GM23338 (cell line): ENCODE measurements at regions not wholly inside any gene's neighbourhood (a gene's known extent, or its start where the extent isn't known, plus 50 kb on each side); places are given as distances from the start of the nearest gene placed in this dataset.

Experiments used
- CREB1 ChIP-seq: fragments of 250-450 bp; sonication (Bioruptor Pico); IDR thresholded peaks from 2 replicates; pipeline ENCODE4 v1.5.0; 2020; ENCODE audit warnings: low read depth, mild to moderate bottlenecking, moderate library complexity
- EZH2 ChIP-seq: fragments of 200-600 bp; sonication (generic); IDR thresholded peaks from one replicate; pipeline ENCODE4 v1.8.0; 2017; ENCODE audit warnings: antibody characterized with exemption, mild to moderate bottlenecking, low read depth; ENCODE audit not compliant: unreplicated experiment
- EZH2phosphoT487 ChIP-seq: fragments of 200-600 bp; sonication (generic); IDR thresholded peaks from one replicate; pipeline ENCODE4 v1.8.1; 2018; ENCODE audit warnings: antibody characterized with exemption; ENCODE audit not compliant: unreplicated experiment
- JUNB ChIP-seq: IDR thresholded peaks from one replicate; pipeline ENCODE4 v1.6.1; 2016; ENCODE audit warnings: antibody characterized with exemption; ENCODE audit not compliant: unreplicated experiment
- NANOG ChIP-seq: IDR thresholded peaks from 2 replicates; pipeline ENCODE4 v1.6.1; 2016; ENCODE audit warnings: antibody characterized with exemption, borderline replicate concordance
- POLR2AphosphoS5 ChIP-seq: IDR thresholded peaks from 2 replicates; pipeline ENCODE4 v1.6.1; 2016; ENCODE audit warnings: antibody characterized with exemption, low read depth
- STAT1 ChIP-seq: IDR thresholded peaks from one replicate; pipeline ENCODE4 v1.6.1; 2016; ENCODE audit warnings: antibody characterized with exemption; ENCODE audit not compliant: unreplicated experiment
- ZNF331 ChIP-seq: fragments of 250-450 bp; sonication (Bioruptor Pico); IDR thresholded peaks from 2 replicates; pipeline ENCODE4 v1.5.0; 2020; ENCODE audit warnings: low read depth, mild to moderate bottlenecking, moderate library complexity
- TF ChIP-seq, protein P1 (sequence below), 2 experiments: fragments of 200-600 bp in 1 of 2; sonication (generic) in 1 of 2; conservative IDR thresholded peaks; 2 replicates each; pipeline versions ENCODE4 v1.5.1 to v1.6.1; 2016 to 2017; ENCODE audit warnings: antibody characterized with exemption in 2 of 2, low read depth in 2 of 2, mild to moderate bottlenecking in 2 of 2, moderate library complexity in 1 of 2
- TF ChIP-seq, protein P2 (sequence below): IDR thresholded peaks from one replicate; pipeline ENCODE4 v1.6.1; 2018; ENCODE audit warnings: antibody characterized with exemption; ENCODE audit not compliant: unreplicated experiment
- TF ChIP-seq, protein P3 (sequence below): IDR thresholded peaks from 2 replicates; pipeline ENCODE4 v1.6.1; 2016; ENCODE audit warnings: antibody characterized with exemption

DNA sequence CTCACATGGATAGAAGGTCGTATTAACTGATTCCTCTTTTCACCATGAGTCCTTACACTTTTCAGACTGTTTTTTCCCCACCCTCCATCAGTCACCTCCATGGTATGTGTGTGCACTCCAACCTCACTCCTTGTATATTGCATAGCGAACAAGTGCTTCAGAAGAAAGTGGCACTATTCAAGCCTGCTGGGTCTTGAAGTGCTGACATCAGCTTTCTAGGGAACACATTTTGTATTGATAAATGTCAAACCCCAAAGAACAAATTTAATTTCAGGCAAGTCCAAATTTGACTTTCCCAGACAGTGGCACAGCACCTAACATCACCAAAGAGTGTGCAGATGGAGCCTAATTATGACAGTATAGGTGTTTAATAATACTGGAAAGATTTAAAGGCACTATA, 617.4 kb upstream of the STXBP6 start:
- TF ChIP-seq EZH2phosphoT487 (no peak), POLR2AphosphoS5 (no peak), EZH2 (no peak), STAT1 (no peak), CREB1 (CRISPR knock-in tag) (no peak), JUNB (no peak), ZNF331 (CRISPR knock-in tag) (no peak), NANOG (no peak)
- TF ChIP-seq, protein P1, sequence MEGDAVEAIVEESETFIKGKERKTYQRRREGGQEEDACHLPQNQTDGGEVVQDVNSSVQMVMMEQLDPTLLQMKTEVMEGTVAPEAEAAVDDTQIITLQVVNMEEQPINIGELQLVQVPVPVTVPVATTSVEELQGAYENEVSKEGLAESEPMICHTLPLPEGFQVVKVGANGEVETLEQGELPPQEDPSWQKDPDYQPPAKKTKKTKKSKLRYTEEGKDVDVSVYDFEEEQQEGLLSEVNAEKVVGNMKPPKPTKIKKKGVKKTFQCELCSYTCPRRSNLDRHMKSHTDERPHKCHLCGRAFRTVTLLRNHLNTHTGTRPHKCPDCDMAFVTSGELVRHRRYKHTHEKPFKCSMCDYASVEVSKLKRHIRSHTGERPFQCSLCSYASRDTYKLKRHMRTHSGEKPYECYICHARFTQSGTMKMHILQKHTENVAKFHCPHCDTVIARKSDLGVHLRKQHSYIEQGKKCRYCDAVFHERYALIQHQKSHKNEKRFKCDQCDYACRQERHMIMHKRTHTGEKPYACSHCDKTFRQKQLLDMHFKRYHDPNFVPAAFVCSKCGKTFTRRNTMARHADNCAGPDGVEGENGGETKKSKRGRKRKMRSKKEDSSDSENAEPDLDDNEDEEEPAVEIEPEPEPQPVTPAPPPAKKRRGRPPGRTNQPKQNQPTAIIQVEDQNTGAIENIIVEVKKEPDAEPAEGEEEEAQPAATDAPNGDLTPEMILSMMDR (conservative IDR thresholded peaks at IDR 0.05; ENCODE audit: low read depth in 2 of 2): no peak
- TF ChIP-seq, protein P2, sequence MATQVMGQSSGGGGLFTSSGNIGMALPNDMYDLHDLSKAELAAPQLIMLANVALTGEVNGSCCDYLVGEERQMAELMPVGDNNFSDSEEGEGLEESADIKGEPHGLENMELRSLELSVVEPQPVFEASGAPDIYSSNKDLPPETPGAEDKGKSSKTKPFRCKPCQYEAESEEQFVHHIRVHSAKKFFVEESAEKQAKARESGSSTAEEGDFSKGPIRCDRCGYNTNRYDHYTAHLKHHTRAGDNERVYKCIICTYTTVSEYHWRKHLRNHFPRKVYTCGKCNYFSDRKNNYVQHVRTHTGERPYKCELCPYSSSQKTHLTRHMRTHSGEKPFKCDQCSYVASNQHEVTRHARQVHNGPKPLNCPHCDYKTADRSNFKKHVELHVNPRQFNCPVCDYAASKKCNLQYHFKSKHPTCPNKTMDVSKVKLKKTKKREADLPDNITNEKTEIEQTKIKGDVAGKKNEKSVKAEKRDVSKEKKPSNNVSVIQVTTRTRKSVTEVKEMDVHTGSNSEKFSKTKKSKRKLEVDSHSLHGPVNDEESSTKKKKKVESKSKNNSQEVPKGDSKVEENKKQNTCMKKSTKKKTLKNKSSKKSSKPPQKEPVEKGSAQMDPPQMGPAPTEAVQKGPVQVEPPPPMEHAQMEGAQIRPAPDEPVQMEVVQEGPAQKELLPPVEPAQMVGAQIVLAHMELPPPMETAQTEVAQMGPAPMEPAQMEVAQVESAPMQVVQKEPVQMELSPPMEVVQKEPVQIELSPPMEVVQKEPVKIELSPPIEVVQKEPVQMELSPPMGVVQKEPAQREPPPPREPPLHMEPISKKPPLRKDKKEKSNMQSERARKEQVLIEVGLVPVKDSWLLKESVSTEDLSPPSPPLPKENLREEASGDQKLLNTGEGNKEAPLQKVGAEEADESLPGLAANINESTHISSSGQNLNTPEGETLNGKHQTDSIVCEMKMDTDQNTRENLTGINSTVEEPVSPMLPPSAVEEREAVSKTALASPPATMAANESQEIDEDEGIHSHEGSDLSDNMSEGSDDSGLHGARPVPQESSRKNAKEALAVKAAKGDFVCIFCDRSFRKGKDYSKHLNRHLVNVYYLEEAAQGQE: no peak
- TF ChIP-seq, protein P3, sequence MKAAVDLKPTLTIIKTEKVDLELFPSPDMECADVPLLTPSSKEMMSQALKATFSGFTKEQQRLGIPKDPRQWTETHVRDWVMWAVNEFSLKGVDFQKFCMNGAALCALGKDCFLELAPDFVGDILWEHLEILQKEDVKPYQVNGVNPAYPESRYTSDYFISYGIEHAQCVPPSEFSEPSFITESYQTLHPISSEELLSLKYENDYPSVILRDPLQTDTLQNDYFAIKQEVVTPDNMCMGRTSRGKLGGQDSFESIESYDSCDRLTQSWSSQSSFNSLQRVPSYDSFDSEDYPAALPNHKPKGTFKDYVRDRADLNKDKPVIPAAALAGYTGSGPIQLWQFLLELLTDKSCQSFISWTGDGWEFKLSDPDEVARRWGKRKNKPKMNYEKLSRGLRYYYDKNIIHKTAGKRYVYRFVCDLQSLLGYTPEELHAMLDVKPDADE: no peak
